Body of pancreas (tissue), 4 donors: ENCODE measurements at regions not wholly inside any gene's neighbourhood (a gene's known extent, or its start where the extent isn't known, plus 50 kb on each side); places are given as distances from the start of the nearest gene placed in this dataset.

Experiments
- POLR2A ChIP-seq, 3 donors: fragments of 450-650 bp; IDR thresholded peaks; one replicate each; pipeline ENCODE4 v1.6.1; 2016; ENCODE audit warnings: antibody characterized with exemption in 3 of 3, mild to moderate bottlenecking in 2 of 3
- TF ChIP-seq, protein P1 (sequence below), 7 experiments: fragments of 450-650 bp in 4 of 7; fragments of 200-600 bp in 3 of 7; sonication (generic) in 3 of 7; IDR thresholded peaks; one replicate each; pipeline ENCODE4 v1.5.1; 2016 to 2019; ENCODE audit warnings: antibody characterized with exemption in 7 of 7

GRCh38 chr5:93874491-93874890, 133.1 kb upstream of the POU5F2 start:
- TF ChIP-seq, protein P1, sequence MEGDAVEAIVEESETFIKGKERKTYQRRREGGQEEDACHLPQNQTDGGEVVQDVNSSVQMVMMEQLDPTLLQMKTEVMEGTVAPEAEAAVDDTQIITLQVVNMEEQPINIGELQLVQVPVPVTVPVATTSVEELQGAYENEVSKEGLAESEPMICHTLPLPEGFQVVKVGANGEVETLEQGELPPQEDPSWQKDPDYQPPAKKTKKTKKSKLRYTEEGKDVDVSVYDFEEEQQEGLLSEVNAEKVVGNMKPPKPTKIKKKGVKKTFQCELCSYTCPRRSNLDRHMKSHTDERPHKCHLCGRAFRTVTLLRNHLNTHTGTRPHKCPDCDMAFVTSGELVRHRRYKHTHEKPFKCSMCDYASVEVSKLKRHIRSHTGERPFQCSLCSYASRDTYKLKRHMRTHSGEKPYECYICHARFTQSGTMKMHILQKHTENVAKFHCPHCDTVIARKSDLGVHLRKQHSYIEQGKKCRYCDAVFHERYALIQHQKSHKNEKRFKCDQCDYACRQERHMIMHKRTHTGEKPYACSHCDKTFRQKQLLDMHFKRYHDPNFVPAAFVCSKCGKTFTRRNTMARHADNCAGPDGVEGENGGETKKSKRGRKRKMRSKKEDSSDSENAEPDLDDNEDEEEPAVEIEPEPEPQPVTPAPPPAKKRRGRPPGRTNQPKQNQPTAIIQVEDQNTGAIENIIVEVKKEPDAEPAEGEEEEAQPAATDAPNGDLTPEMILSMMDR (IDR thresholded peaks at IDR 0.05) = no peak
- TF ChIP-seq POLR2A (IDR thresholded peaks at IDR 0.05) = no peak
